T-helper 2 cell treated with Interferon-gamma antibody and Interleukin-4, amounts not matched to agents 100 ng/mL and 5 ng/mL, for 36 hours (primary cell): ENCODE measurements at regions not wholly inside any gene's neighbourhood (a gene's known extent, or its start where the extent isn't known, plus 50 kb on each side); places are given as distances from the start of the nearest gene placed in this dataset.

Experiments
- intact Hi-C: fragments of 100-400 bp; cut with micrococcal nuclease; formaldehyde crosslinking; loops from one replicate; pipeline ENCODE4 v1.15.1; 2023

DNA sequence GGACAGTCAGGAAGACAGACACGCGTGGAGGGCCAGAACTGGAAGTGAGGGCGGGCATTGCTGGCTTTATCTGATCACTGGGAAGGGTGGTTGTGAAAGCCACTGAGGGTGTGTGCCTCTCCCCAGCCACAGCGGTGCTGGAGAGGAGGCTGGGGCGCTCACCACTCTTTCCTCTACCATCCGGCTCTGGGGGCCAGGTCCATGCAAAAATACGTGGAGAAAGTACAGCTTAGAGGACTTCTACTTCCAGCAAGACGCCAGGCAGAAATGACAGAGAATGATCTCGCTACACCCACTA lies 148.8 kb upstream of the RPS6KA2 start:
- intact Hi-C loops, result loop anchor here (2.0 kb wide), 1 partner anchor 367 kb away; no protein-coding TSS in a partner anchor

DNA sequence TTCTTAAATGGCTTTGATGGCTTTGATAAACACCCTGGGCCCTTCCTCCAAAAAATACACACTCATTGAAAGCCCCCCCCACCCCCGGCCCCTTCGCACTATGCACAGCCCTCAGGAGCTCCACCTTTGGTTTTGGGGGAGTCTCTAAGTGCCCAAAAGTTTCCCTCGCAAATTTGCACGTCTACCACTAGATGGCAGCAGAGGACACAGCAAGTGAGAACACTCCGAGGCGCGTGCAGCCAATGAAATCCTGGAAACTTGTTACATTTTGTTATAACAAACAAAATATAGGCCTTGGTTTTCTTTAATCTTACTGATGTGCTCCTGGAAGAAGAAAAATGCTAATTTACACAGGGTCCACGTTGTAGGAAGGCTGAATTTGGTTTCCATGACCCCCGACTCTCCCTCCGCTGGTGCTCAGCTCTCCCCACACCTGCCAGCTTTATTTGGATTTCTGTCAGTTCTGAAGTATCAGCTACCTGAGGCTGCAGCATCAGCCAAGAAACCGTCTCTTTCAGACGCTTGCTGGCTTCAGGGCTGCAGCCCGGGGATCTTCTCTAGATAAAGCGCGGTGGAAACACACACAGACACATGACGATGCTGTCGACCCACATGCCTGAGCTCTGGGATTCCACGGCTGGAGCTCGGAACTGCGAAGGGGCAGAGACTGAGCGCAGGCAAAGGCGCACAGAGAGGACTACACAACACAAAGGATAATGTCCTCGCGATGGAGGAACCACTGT lies 148.3 kb upstream of the RPS6KA2 start:
- intact Hi-C loops, result loop anchor here (2.0 kb wide), 1 partner anchor 367 kb away; no protein-coding TSS in a partner anchor

DNA sequence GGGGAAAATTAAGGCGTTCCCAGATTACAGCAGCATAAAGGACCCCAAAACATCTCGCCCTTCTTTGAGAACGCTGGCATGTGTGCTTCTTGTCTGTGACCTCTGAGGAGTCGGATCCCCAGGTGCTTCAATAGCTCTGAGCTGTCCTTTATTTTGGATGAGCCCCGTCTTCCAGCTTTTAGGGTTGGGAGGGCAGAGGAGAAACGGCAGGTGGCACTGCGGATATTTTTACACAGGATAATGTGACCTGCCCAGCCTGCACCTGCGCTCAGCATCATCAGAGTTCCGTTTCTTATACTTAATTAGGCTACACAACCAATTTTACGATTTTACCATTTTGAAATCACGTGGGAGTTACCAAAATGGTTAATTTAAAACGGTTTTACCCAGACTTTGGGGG lies 147.7 kb upstream of the RPS6KA2 start:
- intact Hi-C loops, result loop anchor here (2.0 kb wide), 1 partner anchor 368 kb away; no protein-coding TSS in a partner anchor

DNA sequence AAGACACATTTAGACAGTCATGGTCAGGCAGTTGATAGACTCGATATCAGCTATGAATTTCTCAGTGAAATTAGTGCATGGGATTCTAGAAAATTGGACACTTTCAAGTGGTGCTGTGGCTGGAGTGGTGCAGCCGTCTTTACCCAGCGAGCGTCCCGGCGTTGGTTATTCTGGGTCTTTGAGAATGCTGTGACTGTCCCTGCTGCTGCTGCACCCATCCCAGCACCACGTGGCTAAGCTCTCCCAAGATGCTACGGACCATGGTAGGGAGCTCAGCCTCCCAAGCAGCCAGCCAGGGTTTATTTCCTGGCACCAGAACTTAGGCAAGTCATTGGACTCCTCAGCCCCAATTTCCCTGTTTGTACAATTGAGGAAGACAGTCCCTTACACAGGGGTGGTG lies 147.2 kb upstream of the RPS6KA2 start:
- intact Hi-C loops, result loop anchor here (2.0 kb wide), 1 partner anchor 369 kb away; no protein-coding TSS in a partner anchor

DNA sequence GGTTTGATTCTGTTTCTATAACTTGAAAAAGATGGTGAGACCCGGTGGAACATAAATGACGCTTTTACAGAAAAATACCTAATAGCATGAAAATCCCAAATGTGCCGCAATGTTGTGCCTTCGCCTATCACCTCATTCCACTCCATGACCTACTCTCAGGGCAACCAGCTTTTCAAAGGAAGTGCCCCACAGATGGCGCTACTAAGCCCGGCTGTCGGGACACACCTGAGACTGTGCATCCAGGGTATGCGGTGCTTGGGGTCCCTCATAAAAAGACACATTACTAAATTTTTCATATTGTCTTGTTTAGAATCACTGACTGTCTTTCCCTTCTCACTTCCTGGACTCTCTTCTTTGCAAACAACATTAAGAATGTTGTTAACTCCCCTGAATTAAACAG lies 145.5 kb upstream of the RPS6KA2 start:
- intact Hi-C loops, result no loop called here

DNA sequence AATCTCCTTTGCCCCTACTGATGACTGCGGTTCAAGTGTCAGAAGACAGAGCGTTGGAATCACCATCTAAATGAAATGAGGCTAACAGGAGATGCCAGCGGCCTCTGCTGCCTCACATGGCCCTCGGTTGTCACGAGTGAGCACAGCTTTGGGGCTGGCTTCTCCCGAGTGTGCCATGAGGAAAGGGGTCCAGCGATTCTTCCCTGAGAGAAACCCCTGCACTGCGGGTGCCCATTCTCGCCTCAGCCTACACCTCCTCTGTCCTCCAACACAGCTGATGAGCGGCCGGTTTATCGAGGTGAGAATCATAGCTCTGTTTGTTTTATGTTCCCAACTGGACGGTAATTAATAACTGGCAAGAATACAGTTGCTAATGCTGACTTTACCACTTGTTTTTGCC lies 144.7 kb upstream of the RPS6KA2 start:
- intact Hi-C loops, result no loop called here

DNA sequence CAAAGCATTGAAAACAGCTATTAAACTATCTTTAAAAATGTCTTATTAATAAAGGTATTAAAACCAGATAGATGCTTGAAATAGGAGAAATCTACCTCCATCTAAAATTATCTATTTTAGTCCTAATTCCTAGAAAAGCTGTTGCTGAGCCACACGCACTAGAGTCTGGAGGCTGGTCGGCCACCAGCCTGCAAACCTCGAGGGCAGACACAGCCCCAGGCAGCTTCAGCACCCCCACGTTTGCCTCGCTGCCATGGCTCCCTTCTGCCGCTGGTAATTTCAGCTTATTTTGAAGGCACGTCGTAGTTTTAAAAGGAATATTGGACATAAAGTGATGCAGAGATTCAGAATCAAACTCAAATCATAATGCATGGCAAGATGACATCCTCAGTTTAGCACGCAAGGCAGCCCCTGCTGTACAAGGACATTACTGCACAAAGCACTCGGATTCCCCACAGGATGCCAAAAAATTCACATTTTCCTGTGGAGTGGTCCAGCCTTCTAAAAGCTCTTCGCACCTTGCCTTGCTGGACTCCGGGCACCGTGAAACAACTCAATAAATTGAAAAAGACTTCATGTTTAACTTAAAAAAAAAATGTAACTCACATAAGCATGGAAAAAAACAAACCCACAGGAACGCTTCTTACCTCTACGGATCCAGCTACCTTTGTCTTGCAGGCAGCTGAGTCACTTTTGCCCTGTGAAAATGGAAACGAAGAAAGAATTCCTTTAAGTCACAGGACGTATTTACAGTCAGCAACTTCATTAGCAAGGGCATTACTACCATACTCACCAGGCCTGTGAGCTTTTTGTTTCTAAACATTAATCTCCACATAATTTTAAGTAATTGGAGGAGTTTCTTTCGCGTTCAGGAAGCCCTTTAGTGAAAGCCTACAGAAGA lies 143.4 kb upstream of the RPS6KA2 start:
- intact Hi-C loops, result no loop called here

DNA sequence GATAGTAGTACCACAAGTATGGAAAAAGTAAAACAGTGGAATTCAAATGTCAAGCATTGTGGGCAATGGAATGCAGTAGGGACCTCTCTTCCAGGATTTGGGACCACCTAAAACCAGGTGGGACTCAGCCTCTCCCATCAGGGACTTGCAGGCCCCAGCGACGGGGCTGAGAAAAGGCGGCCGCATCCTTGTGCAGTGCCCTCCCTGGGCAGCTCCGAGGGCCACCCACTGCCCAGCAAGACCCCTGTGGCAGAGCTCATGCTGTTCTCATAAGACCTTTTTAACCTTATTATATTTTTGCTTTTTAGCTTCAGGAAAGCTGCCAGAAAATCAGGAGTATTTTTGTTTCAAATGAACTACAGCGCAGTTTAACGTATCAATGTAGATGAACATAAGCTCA lies 142.6 kb upstream of the RPS6KA2 start:
- intact Hi-C loops, result no loop called here

DNA sequence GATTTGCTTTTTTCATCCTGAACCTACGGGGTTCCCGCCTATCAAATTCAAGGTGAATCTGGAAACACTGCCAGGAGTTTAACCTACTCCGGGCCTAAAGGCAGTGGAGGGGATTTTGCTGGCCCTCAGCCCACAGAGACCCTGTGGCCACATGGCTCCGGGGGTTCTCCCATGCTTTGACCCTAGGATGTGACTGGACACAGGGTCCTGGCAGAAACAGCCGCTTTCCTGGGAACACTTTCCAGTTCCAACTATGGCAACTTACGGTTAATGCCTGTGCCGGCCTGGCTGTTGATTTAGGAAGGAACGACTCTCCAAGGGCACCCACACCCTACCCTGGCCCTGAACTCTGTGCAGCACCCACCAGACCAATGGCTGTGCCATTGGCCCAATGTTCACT lies 141.7 kb upstream of the RPS6KA2 start:
- intact Hi-C loops, result no loop called here

DNA sequence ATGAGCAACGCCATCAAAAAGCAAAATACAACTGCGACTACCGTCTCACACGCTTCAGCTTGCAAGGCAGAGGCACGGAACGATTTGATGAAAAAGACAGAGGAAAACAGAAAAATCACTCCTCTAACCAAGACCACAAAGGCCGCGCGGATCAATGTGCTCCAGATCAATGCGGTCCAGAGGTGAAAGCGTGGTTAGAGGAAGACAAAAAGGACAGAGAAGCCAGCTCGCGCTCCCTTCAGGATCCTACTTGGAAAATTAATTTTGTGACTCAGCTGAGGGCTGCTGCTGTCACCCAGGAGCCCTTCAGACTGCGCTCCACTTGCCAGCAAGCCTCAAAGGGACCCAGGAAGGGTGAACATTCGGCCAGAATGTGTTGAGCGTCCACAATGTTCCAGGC lies 140.2 kb upstream of the RPS6KA2 start:
- intact Hi-C loops, result no loop called here

DNA sequence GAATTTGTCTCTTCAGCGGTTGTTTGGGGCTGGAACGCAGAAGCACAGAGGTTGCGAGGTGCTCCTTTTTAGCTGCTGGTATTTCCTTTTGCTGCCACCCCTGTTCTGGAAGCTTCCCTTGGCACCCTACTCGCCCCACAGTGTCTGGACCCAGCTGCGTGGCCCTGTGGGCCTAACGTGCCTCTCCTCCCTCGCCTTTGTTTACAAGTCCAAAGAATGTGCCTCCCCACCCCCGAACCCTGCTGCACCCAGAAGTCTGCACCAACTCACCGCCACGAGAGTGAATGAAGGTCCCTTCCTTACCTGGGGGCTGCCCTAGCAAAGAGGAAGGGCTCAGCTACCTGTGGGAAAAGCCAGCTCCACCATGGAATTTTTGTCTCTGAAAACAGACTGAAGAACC lies 139.7 kb upstream of the RPS6KA2 start:
- intact Hi-C loops, result no loop called here

DNA sequence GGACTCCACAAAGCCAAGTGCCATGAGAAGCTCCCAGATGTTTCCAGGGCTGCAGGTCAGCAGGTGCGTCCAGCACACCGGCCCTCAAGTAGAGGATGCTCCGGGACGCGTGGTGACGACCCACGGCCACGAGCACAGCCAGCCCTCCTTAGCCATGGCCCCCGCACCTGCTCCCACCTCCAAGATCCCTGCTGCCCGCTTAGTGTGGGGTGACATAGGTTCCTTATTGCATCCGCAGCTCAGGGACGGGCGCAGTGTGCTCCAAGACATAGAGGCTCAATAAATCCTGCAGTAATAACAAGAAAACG lies 138.1 kb upstream of the RPS6KA2 start:
- intact Hi-C loops, result no loop called here

DNA sequence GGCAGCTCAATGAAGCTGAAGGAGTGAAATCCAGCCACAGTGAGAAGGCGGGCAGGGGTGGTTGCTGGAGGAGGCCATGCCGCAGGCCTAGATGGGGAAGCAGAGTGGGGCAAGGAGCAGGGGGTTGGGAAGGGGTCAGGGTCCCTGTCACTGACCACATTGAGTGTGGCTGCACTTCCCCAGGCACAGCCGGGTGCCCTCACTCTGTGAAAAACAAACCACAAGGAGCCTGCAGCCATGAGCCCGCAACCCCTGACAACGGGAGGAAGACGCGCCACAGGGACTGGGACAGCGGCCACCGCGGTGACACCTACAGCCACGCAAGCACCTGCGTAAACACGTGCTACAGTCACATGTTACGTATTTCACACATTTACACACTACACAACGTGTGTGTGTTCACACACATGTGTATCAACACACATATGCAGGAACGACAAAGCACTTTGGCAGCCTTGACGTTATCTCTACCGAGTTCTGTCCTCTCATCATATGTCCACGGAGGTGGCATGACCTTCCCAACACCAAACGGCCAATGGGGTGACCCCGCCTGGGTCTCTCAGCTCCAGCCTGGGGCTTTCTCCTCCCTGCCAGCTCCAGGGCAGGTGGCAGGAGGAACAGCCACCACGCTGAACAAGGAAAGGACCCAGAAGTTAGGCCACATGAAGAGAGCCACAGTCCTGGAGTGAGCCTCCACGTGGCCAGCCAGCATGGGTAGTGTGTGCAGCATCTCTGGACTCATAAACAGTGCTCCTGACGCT lies 137.6 kb upstream of the RPS6KA2 start:
- intact Hi-C loops, result loop anchor here (5.0 kb wide), 1 partner anchor 137 kb away; the partner anchor contains the start of gene RPS6KA2

DNA sequence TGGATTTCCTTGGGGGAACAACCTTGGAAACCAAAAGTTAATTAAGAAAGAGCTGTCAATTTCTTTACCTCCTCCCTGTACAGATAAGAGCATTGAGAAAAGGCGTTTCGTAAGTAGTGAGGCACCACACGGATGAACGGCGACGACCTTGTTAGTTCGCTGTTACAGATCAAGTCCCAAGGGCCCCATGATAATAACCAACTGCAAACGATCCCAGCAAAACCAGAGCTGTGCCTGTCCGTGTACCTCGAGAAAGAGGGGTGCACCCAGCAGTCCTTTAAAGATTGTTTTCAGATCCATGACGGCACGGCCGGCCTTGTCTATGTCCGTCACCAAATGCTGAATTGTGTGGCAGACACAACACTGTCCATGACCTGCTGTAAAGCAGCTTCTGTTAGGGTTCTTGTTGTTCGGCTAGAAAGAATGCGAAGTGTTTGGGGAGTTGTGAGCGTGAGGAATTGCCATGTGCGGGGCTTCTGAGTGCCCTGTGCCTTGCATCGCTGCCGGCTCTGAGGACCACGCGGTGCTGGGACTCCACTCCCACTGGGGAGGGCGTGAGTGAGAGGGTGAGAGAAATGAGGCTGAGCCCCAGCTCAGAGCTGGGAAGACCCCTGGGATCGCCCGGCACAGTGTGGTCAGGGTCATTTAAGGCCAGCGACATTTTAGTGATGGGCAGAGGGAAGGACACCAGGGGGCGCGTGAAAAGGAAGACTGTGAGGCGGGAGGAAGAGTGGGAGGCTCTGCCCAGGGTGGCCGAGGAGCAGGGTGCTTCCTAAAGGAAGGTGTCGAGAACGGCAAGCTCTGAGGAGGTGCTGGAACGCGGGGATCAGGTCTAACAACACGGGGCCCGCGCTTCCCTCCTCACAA lies 136.8 kb upstream of the RPS6KA2 start:
- intact Hi-C loops, result loop anchor here (5.0 kb wide), 1 partner anchor 137 kb away; the partner anchor contains the start of gene RPS6KA2

DNA sequence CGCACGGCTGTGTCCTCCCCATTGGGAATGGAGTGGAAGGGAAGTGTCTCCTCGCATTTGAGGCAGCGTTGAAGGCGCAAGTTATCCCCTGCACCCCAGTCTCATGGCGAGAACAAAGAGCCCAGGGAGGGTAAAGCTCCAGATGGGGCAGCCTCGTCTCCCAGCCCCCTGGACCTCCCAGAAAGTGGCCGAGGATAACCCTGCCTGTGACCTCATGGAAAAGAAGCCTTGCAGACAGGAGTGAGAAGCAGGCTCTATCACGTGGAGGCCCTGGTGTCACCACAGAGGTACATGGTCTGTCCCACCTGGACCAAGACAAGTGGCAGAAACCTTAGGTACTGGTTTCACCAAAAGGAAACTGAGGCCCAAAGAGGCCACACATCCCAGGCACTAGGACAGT lies 134.8 kb upstream of the RPS6KA2 start:
- intact Hi-C loops, result loop anchor here (5.0 kb wide), 1 partner anchor 134 kb away; the partner anchor contains the start of gene RPS6KA2

DNA sequence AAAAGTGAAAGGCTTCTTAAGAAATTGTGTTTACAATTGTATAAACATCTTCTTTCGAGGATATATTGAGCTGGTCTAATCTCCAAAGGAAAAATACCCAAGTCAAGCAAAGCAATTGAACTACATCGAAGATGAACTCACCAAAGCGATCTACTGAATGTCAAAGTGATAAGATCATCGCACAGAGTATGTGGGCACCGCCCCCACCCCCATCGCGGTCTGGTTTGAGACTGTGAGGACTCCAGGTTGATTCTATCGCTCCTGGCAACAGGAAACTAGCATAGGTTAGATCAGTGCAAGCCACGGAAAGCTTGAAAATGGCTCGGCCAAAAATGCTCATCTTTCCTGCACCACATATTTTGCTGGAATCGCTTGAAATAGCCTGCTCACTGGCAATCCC lies 133.2 kb upstream of the RPS6KA2 start:
- intact Hi-C loops, result loop anchor here (5.0 kb wide), 1 partner anchor 133 kb away; the partner anchor contains the start of gene RPS6KA2

DNA sequence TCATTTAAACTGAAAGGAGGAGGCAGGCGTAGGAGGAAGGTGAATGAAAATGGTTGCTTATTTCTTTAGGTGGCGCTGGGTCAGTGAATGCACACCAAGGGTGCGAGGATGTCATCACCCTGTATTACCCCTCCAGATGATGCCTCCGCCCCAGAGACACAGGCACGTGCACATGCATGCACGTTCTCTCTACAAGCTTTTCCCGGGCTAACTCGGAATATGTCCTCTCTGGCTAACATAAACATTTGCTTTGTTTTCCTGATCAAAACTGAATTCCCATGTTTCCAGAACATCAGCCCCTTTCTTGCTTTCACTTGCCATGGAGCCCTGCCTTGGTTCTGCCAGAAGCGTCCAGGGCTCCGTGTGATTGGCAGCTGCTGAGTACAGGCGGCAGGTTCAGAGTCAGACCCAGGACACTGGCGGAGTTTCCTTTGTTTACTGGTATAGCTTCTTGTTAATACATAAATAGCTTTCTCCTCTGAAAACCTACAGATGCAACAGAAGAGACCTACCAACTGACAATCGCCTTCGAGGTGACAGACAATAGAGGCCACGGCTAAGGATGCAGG lies 131.2 kb upstream of the RPS6KA2 start:
- intact Hi-C loops, result no loop called here

DNA sequence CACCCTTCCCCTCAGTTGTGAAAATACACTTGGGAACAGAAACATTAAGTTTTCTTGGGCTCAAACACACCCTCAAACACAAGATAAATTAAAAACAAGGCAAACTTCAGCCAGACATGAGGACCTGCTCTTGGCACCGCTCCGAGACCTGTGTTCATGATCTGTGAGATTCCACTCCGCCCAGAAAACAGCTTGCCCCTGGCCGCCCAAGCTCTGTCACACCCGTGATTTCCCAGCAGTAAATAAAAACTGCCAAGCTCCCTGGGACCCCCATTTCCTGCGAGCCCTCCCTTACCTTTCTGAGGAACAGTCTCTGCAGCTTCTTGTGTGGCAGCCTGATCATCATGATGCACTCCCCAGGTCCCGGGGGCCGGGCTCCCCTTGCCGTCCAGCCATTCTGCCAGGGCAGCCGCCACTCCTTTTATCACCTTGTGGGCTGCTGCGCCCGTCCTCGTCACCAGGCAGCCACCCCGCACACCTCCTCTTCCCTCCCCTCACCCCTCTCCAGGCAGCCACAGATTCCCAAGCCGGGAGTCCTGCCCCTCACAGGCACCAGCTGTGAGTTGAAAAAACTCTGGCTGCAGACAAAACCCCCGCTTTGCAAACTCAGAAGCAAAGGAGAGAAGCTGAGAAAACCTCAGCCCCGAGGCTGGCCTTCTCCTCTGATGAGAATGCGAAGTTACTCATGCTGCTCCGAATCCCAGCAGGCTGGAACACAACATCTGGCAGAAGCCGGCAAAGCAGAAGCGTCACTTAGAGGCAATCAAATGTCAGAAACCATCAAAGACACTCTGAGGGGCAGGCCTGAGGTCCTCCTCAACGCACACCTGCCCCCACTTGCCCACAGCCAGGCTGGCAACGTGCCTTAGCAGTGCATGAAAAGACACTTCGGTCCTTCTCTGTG lies 130.4 kb upstream of the RPS6KA2 start:
- intact Hi-C loops, result no loop called here
